ENCODE measurements at regions not wholly inside any gene's neighbourhood (a gene's known extent, or its start where the extent isn't known, plus 50 kb on each side); places are given as distances from the start of the nearest gene placed in this dataset.
"Not testable (repeated sequence)": the region's sequence is repeated elsewhere in the genome, so short reads cannot be mapped to it uniquely, and the experiment has no call there.

GRCh38 chr13:97774391-97775100 is 178.9 kb upstream of the IPO5 start:
- not testable (repeated sequence) for H3K27me3 Mint-ChIP-seq (ENCODE audit: low read depth); H3K9me3 Mint-ChIP-seq; H3K27ac Mint-ChIP-seq; H3K36me3 Mint-ChIP-seq (ENCODE audit: low read depth); DNase-seq (ENCODE audit: low spot score); H3K4me1 Mint-ChIP-seq (ENCODE audit: low read depth); H3K4me3 Mint-ChIP-seq

GRCh38 chr13:97780486-97780885 is 173.0 kb upstream of the IPO5 start:
- Mint-ChIP-seq H3K9me3 (no peaks in the 10 kb centered on the region), H3K4me3 (no peak overlapping the region), H3K36me3 (ENCODE audit: low read depth) (no peaks in the 10 kb centered on the region), H3K4me1 (ENCODE audit: low read depth) (no peaks in the 10 kb centered on the region), H3K27me3 (ENCODE audit: low read depth) (no peaks in the 10 kb centered on the region), H3K27ac (no peak overlapping the region)
- no peak for DNase-seq (ENCODE audit: low spot score)

GRCh38 chr13:97781891-97782305 is 171.6 kb upstream of the IPO5 start:
- no peak overlapping the region for H3K27ac Mint-ChIP-seq
- no peak overlapping the region for H3K4me3 Mint-ChIP-seq
- H3K4me1 Mint-ChIP-seq (ENCODE audit: low read depth): no peaks in the 10 kb centered on the region
- H3K9me3 Mint-ChIP-seq: no peaks in the 10 kb centered on the region
- DNase-seq (ENCODE audit: low spot score): no peak
- H3K27me3 Mint-ChIP-seq (ENCODE audit: low read depth): no peaks in the 10 kb centered on the region
- H3K36me3 Mint-ChIP-seq (ENCODE audit: low read depth): no peaks in the 10 kb centered on the region

GRCh38 chr13:97786510-97786909 is 167.0 kb upstream of the IPO5 start:
- H3K9me3 Mint-ChIP-seq: peaks cover 3% of the 10 kb centered on the region
- no peaks in the 10 kb centered on the region for H3K27me3 Mint-ChIP-seq (ENCODE audit: low read depth)
- no peaks in the 10 kb centered on the region for H3K4me1 Mint-ChIP-seq (ENCODE audit: low read depth)
- DNase-seq (ENCODE audit: low spot score): no peak
- H3K36me3 Mint-ChIP-seq (ENCODE audit: low read depth): no peaks in the 10 kb centered on the region
- H3K4me3 Mint-ChIP-seq: no peak overlapping the region
- no peak overlapping the region for H3K27ac Mint-ChIP-seq

- peaks cover 21% of the 10 kb centered on the region for H3K9me3 Mint-ChIP-seq
- DNase-seq (ENCODE audit: low spot score): no peak
Observed at GRCh38 chr13:97797553-97797952, 155.9 kb upstream of the IPO5 start.

GRCh38 chr13:97798171-97798821 is 155.2 kb upstream of the IPO5 start:
- no peak overlapping the region for H3K27ac Mint-ChIP-seq
- DNase-seq (ENCODE audit: low spot score): no peak
- peaks cover 16% of the 10 kb centered on the region for H3K9me3 Mint-ChIP-seq
- H3K4me1 Mint-ChIP-seq (ENCODE audit: low read depth): no peaks in the 10 kb centered on the region
- no peak overlapping the region for H3K4me3 Mint-ChIP-seq
- H3K36me3 Mint-ChIP-seq (ENCODE audit: low read depth): no peaks in the 10 kb centered on the region
- H3K27me3 Mint-ChIP-seq (ENCODE audit: low read depth): no peaks in the 10 kb centered on the region

More at GRCh38 chr13:97797553-97797952, 155.9 kb upstream of the IPO5 start:
- Mint-ChIP-seq H3K4me1 (ENCODE audit: low read depth) (no peaks in the 10 kb centered on the region), H3K27ac (no peak overlapping the region), H3K4me3 (no peak overlapping the region), H3K36me3 (ENCODE audit: low read depth) (no peaks in the 10 kb centered on the region), H3K27me3 (ENCODE audit: low read depth) (no peaks in the 10 kb centered on the region)

GRCh38 chr13:97798836-97799235 is 154.6 kb upstream of the IPO5 start:
- no peaks in the 10 kb centered on the region for H3K27me3 Mint-ChIP-seq (ENCODE audit: low read depth)
- peaks cover 12% of the 10 kb centered on the region for H3K9me3 Mint-ChIP-seq
- H3K36me3 Mint-ChIP-seq (ENCODE audit: low read depth): no peaks in the 10 kb centered on the region
- no peaks in the 10 kb centered on the region for H3K4me1 Mint-ChIP-seq (ENCODE audit: low read depth)
- no peak overlapping the region for H3K27ac Mint-ChIP-seq
- no peak overlapping the region for H3K4me3 Mint-ChIP-seq
- DNase-seq (ENCODE audit: low spot score): no peak

GRCh38 chr13:97802213-97802612 is 151.3 kb upstream of the IPO5 start:
- no peaks in the 10 kb centered on the region for H3K4me1 Mint-ChIP-seq (ENCODE audit: low read depth)

GRCh38 chr13:97809576-97809975 is 143.9 kb upstream of the IPO5 start:
- H3K4me1 Mint-ChIP-seq (ENCODE audit: low read depth): no peaks in the 10 kb centered on the region
- H3K9me3 Mint-ChIP-seq: no peaks in the 10 kb centered on the region
- H3K36me3 Mint-ChIP-seq (ENCODE audit: low read depth): no peaks in the 10 kb centered on the region
- no peak overlapping the region for H3K4me3 Mint-ChIP-seq
- no peak overlapping the region for H3K27ac Mint-ChIP-seq
- H3K27me3 Mint-ChIP-seq (ENCODE audit: low read depth): no peaks in the 10 kb centered on the region
- DNase-seq (ENCODE audit: low spot score): no peak

More at GRCh38 chr13:97802213-97802612, 151.3 kb upstream of the IPO5 start:
- no peak for DNase-seq (ENCODE audit: low spot score)
- Mint-ChIP-seq H3K9me3 (no peaks in the 10 kb centered on the region), H3K4me3 (no peak overlapping the region), H3K27me3 (ENCODE audit: low read depth) (no peaks in the 10 kb centered on the region), H3K27ac (no peak overlapping the region), H3K36me3 (ENCODE audit: low read depth) (no peaks in the 10 kb centered on the region)

GRCh38 chr13:97810152-97810551 is 143.3 kb upstream of the IPO5 start:
- Mint-ChIP-seq H3K4me1 (ENCODE audit: low read depth) (no peaks in the 10 kb centered on the region), H3K36me3 (ENCODE audit: low read depth) (no peaks in the 10 kb centered on the region), H3K27me3 (ENCODE audit: low read depth) (no peaks in the 10 kb centered on the region), H3K9me3 (no peaks in the 10 kb centered on the region), H3K4me3 (no peak overlapping the region), H3K27ac (no peak overlapping the region)
- DNase-seq (ENCODE audit: low spot score): no peak

- no peaks in the 10 kb centered on the region for H3K4me1 Mint-ChIP-seq (ENCODE audit: low read depth)
- H3K36me3 Mint-ChIP-seq (ENCODE audit: low read depth): no peaks in the 10 kb centered on the region
- no peaks in the 10 kb centered on the region for H3K27me3 Mint-ChIP-seq (ENCODE audit: low read depth)
- DNase-seq (ENCODE audit: low spot score): no peak
- H3K27ac Mint-ChIP-seq: no peak overlapping the region
- H3K4me3 Mint-ChIP-seq: no peak overlapping the region
- H3K9me3 Mint-ChIP-seq: no peaks in the 10 kb centered on the region
Observed at GRCh38 chr13:97822377-97822776, 131.1 kb upstream of the IPO5 start.

GRCh38 chr13:97826421-97827012 is 127.0 kb upstream of the IPO5 start:
- H3K4me1 Mint-ChIP-seq (ENCODE audit: low read depth): no peaks in the 10 kb centered on the region

GRCh38 chr13:97834250-97834649 is 119.2 kb upstream of the IPO5 start:
- Mint-ChIP-seq H3K27ac (no peak overlapping the region), H3K27me3 (ENCODE audit: low read depth) (peaks cover 2% of the 10 kb centered on the region), H3K4me1 (ENCODE audit: low read depth) (peaks cover 6% of the 10 kb centered on the region), H3K4me3 (no peak overlapping the region), H3K36me3 (ENCODE audit: low read depth) (no peaks in the 10 kb centered on the region), H3K9me3 (no peaks in the 10 kb centered on the region)
- no peak for DNase-seq (ENCODE audit: low spot score)

More at GRCh38 chr13:97826421-97827012, 127.0 kb upstream of the IPO5 start:
- H3K9me3 Mint-ChIP-seq: no peaks in the 10 kb centered on the region
- H3K4me3 Mint-ChIP-seq: no peak overlapping the region
- H3K27me3 Mint-ChIP-seq (ENCODE audit: low read depth): no peaks in the 10 kb centered on the region
- no peak overlapping the region for H3K27ac Mint-ChIP-seq
- DNase-seq (ENCODE audit: low spot score): no peak
- no peaks in the 10 kb centered on the region for H3K36me3 Mint-ChIP-seq (ENCODE audit: low read depth)

- DNase-seq (ENCODE audit: low spot score): no peak
- Mint-ChIP-seq H3K9me3 (no peaks in the 10 kb centered on the region), H3K4me3 (no peak overlapping the region), H3K36me3 (ENCODE audit: low read depth) (no peaks in the 10 kb centered on the region), H3K27me3 (ENCODE audit: low read depth) (peaks cover 13% of the 10 kb centered on the region), H3K27ac (no peak overlapping the region), H3K4me1 (ENCODE audit: low read depth) (no peaks in the 10 kb centered on the region)
Observed at GRCh38 chr13:97843189-97843588, 110.3 kb upstream of the IPO5 start.

Data from T-helper 2 cell treated with Interferon-gamma antibody and Interleukin-4, amounts not matched to agents 5 μg/mL and 100 μg/mL, for 36 hours (primary cell).